Sigmoid colon (tissue), 4 donors: ENCODE measurements at regions not wholly inside any gene's neighbourhood (a gene's known extent, or its start where the extent isn't known, plus 50 kb on each side); places are given as distances from the start of the nearest gene placed in this dataset.

Source experiments
- EP300 ChIP-seq, 4 donors: sonication (generic); formaldehyde crosslinking; IDR thresholded peaks; one replicate each; pipeline ENCODE4 v1.6.1; 2017; ENCODE audit warnings: antibody characterized with exemption in 4 of 4
- POLR2A ChIP-seq, 2 donors: fragments of 450-650 bp; IDR thresholded peaks; one replicate each; pipeline ENCODE4 v1.6.1; 2016; ENCODE audit warnings: antibody characterized with exemption in 2 of 2, mild to moderate bottlenecking in 2 of 2, moderate library complexity in 2 of 2
- POLR2AphosphoS5 ChIP-seq, 4 donors: sonication (generic); formaldehyde crosslinking; IDR thresholded peaks; one replicate each; pipeline ENCODE4 v1.6.1; 2017; ENCODE audit warnings: antibody characterized with exemption in 4 of 4
- TF ChIP-seq, protein P1 (sequence below), 4 experiments: fragments of 450-650 bp in 3 of 4; fragments of 200-600 bp in 1 of 4; IDR thresholded peaks; one replicate each; pipeline ENCODE4 v1.5.1; 2016 to 2019; ENCODE audit warnings: antibody characterized with exemption in 4 of 4, mild to moderate bottlenecking in 3 of 4, moderate library complexity in 2 of 4

- TF ChIP-seq, protein P1, sequence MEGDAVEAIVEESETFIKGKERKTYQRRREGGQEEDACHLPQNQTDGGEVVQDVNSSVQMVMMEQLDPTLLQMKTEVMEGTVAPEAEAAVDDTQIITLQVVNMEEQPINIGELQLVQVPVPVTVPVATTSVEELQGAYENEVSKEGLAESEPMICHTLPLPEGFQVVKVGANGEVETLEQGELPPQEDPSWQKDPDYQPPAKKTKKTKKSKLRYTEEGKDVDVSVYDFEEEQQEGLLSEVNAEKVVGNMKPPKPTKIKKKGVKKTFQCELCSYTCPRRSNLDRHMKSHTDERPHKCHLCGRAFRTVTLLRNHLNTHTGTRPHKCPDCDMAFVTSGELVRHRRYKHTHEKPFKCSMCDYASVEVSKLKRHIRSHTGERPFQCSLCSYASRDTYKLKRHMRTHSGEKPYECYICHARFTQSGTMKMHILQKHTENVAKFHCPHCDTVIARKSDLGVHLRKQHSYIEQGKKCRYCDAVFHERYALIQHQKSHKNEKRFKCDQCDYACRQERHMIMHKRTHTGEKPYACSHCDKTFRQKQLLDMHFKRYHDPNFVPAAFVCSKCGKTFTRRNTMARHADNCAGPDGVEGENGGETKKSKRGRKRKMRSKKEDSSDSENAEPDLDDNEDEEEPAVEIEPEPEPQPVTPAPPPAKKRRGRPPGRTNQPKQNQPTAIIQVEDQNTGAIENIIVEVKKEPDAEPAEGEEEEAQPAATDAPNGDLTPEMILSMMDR (IDR thresholded peaks at IDR 0.05), result no peak
- TF ChIP-seq POLR2A (IDR thresholded peaks at IDR 0.05) (no peak), POLR2AphosphoS5 (IDR thresholded peaks at IDR 0.05) (no peak), EP300 (IDR thresholded peaks at IDR 0.05) (no peak)
These were observed 246.2 kb downstream of the SEC23A start for GRCh38 chr14:38856798-38857197.
